Activated T-helper 2 cell treated with anti-CD3 and anti-CD28 coated beads, Interferon-gamma antibody, Interleukin-2, Interleukin-4, amounts not matched to agents 10 μg/mL and 5 μg/mL and 100 μg/mL, durations not matched to agents 14 hours and 24 hours and 36 hours (primary cell): ENCODE measurements at regions not wholly inside any gene's neighbourhood (a gene's known extent, or its start where the extent isn't known, plus 50 kb on each side); places are given as distances from the start of the nearest gene placed in this dataset.
"Not testable (repeated sequence)": the region's sequence is repeated elsewhere in the genome, so short reads cannot be mapped to it uniquely, and the experiment has no call there.

Source experiments
- DNase-seq: peaks from one replicate; pipeline ENCODE4 v3.0.0; 2021; ENCODE audit warnings: low spot score
- H3K27ac Mint-ChIP-seq: one replicate; pipeline ENCODE4 v1.8.0; 2021; ENCODE audit warnings: mixed read lengths
- H3K27me3 Mint-ChIP-seq: one replicate; pipeline ENCODE4 v1.8.0; 2021; ENCODE audit warnings: low read depth, mixed read lengths
- H3K36me3 Mint-ChIP-seq: one replicate; pipeline ENCODE4 v1.8.0; 2021; ENCODE audit warnings: low read depth, mixed read lengths
- H3K4me1 Mint-ChIP-seq: one replicate; pipeline ENCODE4 v1.8.0; 2021; ENCODE audit warnings: low read depth, mixed read lengths
- H3K4me3 Mint-ChIP-seq: one replicate; pipeline ENCODE4 v1.8.0; 2021; ENCODE audit warnings: low read depth, mild to moderate bottlenecking, moderate library complexity, mixed read lengths
- H3K9me3 Mint-ChIP-seq: one replicate; pipeline ENCODE4 v1.8.0; 2021; ENCODE audit warnings: mixed read lengths
- intact Hi-C: fragments of 100-400 bp; cut with micrococcal nuclease; formaldehyde crosslinking; loops from one replicate; pipeline ENCODE4 v1.15.1; 2023

GRCh38 chr2:196289000-196289399, 117.6 kb upstream of the STK17B start:
- no peaks in the 10 kb centered on the region for H3K9me3 Mint-ChIP-seq
- DNase-seq, result no peak
- H3K4me1 Mint-ChIP-seq, result peaks cover 54% of the 10 kb centered on the region
- no peaks in the 10 kb centered on the region for H3K36me3 Mint-ChIP-seq
- no peak overlapping the region for H3K27ac Mint-ChIP-seq
- H3K27me3 Mint-ChIP-seq, result no peaks in the 10 kb centered on the region
- H3K4me3 Mint-ChIP-seq, result no peak overlapping the region
- intact Hi-C loops, result no loop called here

GRCh38 chr2:196290136-196290535, 118.8 kb upstream of the STK17B start:
- intact Hi-C loops, result loop anchor here (5.0 kb wide), 1 partner anchor 242 kb away; no protein-coding TSS in a partner anchor
- Mint-ChIP-seq H3K4me1 (peaks cover 52% of the 10 kb centered on the region), H3K9me3 (no peaks in the 10 kb centered on the region), H3K27ac (no peak overlapping the region), H3K27me3 (no peaks in the 10 kb centered on the region), H3K36me3 (no peaks in the 10 kb centered on the region), H3K4me3 (no peak overlapping the region)
- DNase-seq, result no peak

DNA sequence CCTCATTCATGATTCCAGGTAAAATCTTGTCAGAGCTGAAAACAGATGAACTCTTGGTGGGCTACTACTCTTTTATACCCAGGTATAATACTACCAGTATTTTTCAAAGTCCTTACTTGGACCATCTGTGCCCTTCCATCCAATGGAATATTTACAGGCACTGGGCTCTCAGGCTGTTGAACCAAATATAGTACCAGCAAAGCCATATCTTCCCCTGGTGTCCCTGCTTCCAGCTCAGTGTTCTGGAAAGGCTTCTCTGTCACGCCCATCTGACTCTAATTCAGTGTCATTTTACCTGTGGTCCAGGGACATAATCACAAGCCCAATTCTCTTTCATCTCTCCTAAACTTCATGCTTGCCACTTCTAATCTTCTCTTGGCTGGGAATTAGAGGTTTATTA, 119.2 kb upstream of the STK17B start:
- H3K36me3 Mint-ChIP-seq, result no peaks in the 10 kb centered on the region
- DNase-seq, result no peak
- intact Hi-C loops, result loop anchor here (5.0 kb wide), 1 partner anchor 242 kb away; no protein-coding TSS in a partner anchor
- H3K27ac Mint-ChIP-seq, result no peak overlapping the region
- no peak overlapping the region for H3K4me3 Mint-ChIP-seq
- H3K27me3 Mint-ChIP-seq, result no peaks in the 10 kb centered on the region
- peaks cover 48% of the 10 kb centered on the region for H3K4me1 Mint-ChIP-seq
- H3K9me3 Mint-ChIP-seq, result no peaks in the 10 kb centered on the region

DNA sequence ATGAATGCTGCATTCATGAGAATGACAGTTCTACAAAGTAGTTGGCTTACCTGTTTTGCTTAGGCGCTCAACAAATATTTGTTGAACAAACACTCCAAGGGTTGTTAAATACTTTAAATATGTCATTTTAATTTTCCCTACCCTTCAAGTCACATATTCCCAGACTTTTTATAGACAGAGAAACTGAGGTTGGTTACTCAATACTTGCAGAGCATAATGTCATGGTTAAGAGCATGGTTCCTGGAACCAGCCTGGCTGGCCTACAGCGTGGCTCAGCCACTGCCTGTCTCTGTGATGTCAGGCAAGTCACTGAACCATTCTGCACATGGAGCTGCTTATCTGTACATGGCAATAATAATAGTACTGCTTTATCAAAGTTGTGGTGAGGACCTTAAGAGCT, 120.0 kb upstream of the STK17B start:
- H3K27ac Mint-ChIP-seq, result no peak overlapping the region
- H3K27me3 Mint-ChIP-seq, result peaks cover under 1% of the 10 kb centered on the region
- H3K9me3 Mint-ChIP-seq, result no peaks in the 10 kb centered on the region
- peaks cover 47% of the 10 kb centered on the region for H3K4me1 Mint-ChIP-seq
- intact Hi-C loops, result loop anchor here (5.0 kb wide), 1 partner anchor 241 kb away; no protein-coding TSS in a partner anchor
- H3K4me3 Mint-ChIP-seq, result no peak overlapping the region
- DNase-seq, result no peak
- H3K36me3 Mint-ChIP-seq, result no peaks in the 10 kb centered on the region

- Mint-ChIP-seq H3K27me3 (peaks cover 2% of the 10 kb centered on the region), H3K36me3 (no peaks in the 10 kb centered on the region), H3K4me1 (peaks cover 46% of the 10 kb centered on the region), H3K9me3 (no peaks in the 10 kb centered on the region), H3K4me3 (no peak overlapping the region), H3K27ac (no peak overlapping the region)
- DNase-seq, result no peak
- intact Hi-C loops, result loop anchor here (5.0 kb wide), 1 partner anchor 240 kb away; no protein-coding TSS in a partner anchor
Measured at GRCh38 chr2:196291873-196292800, 120.8 kb upstream of the STK17B start.

DNA sequence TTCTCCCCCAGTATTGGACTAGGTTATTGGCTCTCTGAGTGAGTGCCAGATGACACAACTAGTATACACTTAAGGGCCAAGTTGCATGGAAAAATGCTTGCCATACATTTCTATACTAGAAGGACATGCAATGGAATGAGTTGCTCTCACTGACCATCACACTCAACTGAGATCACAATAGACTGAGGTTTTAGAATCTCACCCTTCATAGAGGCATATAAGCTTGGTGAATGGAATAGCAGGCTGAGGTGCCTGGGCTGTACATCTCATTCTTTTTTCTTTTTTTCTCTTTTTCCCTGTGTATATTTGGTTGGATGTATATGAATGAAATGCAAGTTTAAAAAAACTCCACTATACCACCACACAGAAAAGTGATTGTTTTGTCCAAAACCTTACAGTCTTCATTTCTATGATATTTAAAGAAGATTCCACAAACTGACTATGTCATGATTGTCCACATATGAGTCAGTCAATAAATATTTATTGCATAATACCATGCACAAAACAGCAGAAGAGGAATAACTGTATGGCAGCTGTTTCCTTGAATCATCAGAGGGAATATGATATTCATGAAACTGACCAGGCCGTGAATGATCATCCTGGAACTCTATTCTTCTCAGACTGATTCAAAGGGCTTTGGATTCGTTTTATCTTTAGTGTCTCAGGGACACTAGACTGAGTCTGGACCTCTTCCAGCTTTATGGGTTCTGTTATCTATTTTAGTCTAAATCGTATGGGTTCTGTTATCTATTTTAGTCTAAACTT, 122.6 kb upstream of the STK17B start:
- DNase-seq, result no peak
- intact Hi-C loops, result loop anchor here (5.0 kb wide), 1 partner anchor 238 kb away; no protein-coding TSS in a partner anchor
- Mint-ChIP-seq H3K36me3 (no peaks in the 10 kb centered on the region), H3K27me3 (peaks cover 2% of the 10 kb centered on the region), H3K9me3 (no peaks in the 10 kb centered on the region), H3K4me1 (peaks cover 34% of the 10 kb centered on the region), H3K27ac (no peak overlapping the region), H3K4me3 (no peak overlapping the region)

DNA sequence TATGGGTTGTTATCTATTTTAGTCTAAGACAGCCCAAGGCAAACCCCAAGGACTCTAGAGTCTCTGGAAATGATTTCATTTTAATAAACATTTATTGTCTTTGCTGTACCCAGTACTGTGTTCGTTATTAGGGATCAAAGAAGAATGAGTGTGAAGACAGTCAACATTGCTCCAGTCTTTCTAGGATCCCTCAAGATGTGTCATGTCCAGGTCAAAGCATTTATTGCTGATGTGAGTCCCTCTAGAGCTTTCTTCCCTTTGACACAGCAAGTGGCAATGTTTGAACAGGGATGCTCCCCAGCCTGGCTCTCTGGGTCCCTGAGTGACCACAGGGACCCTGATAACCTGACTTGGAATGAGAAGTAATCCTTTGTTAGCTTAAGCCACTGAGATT, 123.1 kb upstream of the STK17B start:
- no peaks in the 10 kb centered on the region for H3K36me3 Mint-ChIP-seq
- DNase-seq, result no peak
- peaks cover 2% of the 10 kb centered on the region for H3K27me3 Mint-ChIP-seq
- H3K27ac Mint-ChIP-seq, result no peak overlapping the region
- intact Hi-C loops, result loop anchor here (5.0 kb wide), 1 partner anchor 238 kb away; no protein-coding TSS in a partner anchor
- H3K9me3 Mint-ChIP-seq, result no peaks in the 10 kb centered on the region
- no peak overlapping the region for H3K4me3 Mint-ChIP-seq
- peaks cover 28% of the 10 kb centered on the region for H3K4me1 Mint-ChIP-seq

DNA sequence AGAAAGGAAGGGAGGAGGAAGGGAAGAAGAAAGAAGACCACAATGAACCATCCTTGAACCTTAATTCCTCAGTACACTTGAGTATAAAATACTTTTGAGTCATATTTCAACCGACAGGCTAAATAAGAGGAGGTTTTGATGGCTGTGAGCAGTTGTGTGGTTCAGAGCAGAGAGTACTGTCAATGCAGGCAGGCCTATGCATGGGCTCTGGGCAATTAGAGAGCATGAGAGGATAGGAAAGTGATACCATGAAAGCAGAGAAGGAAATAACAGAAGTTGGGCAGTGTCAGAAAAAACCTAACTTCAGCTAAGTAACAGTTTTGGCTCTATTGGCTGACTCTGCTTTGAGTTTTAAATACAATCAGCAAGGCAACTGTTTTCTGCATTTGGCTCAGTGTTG, 123.6 kb upstream of the STK17B start:
- Mint-ChIP-seq H3K4me1 (peaks cover 24% of the 10 kb centered on the region), H3K9me3 (no peaks in the 10 kb centered on the region), H3K27ac (no peak overlapping the region), H3K4me3 (no peak overlapping the region), H3K36me3 (no peaks in the 10 kb centered on the region), H3K27me3 (peaks cover 2% of the 10 kb centered on the region)
- no peak for DNase-seq
- intact Hi-C loops, result loop anchor here (5.0 kb wide), 1 partner anchor 42 kb away; no protein-coding TSS in a partner anchor

DNA sequence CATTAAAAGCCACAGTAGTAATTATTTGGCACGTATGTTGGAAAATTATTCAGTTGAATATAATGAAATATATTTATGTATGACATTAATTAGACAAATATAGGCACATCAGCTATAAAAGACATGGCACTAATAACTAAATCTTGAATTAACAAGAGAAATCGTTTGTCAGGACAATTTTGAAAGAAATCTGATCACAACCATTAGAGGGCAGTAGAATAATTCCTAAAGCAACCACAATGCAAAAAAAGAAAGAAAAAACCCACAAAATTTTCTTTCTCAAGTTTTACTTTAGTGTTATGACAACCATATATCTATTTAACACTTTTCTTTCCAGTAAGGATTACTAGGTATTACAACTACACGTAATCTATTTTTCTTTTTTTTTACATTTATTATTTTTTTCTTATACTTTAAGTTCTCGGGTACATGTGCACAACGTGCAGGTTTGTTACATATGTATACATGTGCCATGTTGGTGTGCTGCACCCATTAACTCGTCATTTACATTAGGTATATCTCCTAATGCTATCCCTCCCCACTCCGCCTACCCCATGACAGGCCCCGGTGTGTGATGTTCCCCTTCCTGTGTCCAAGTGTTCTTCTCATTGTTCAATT, 126.8 kb upstream of the STK17B start:
- H3K9me3 Mint-ChIP-seq, H3K36me3 Mint-ChIP-seq, DNase-seq, H3K27ac Mint-ChIP-seq, H3K27me3 Mint-ChIP-seq, H3K4me3 Mint-ChIP-seq, H3K4me1 Mint-ChIP-seq: not testable (repeated sequence)
- intact Hi-C loops, result loop anchor here (2.0 to 5.0 kb wide), 2 partner anchors 39 to 155 kb away; no protein-coding TSS in a partner anchor

- intact Hi-C loops, result no loop called here
- no peak overlapping the region for H3K4me3 Mint-ChIP-seq
- H3K36me3 Mint-ChIP-seq, result no peaks in the 10 kb centered on the region
Measured at GRCh38 chr2:196307775-196308305, 136.5 kb upstream of the STK17B start.

GRCh38 chr2:196309691-196310090, 138.3 kb upstream of the STK17B start:
- Mint-ChIP-seq H3K4me1 (peaks cover 8% of the 10 kb centered on the region), H3K27ac (no peak overlapping the region)

More at GRCh38 chr2:196307775-196308305, 136.5 kb upstream of the STK17B start:
- peaks cover 16% of the 10 kb centered on the region for H3K27me3 Mint-ChIP-seq
- H3K9me3 Mint-ChIP-seq, result no peaks in the 10 kb centered on the region
- no peak for DNase-seq
- H3K4me1 Mint-ChIP-seq, result peaks cover 2% of the 10 kb centered on the region
- no peak overlapping the region for H3K27ac Mint-ChIP-seq

GRCh38 chr2:196314157-196314556, 142.8 kb upstream of the STK17B start:
- Mint-ChIP-seq H3K36me3 (no peaks in the 10 kb centered on the region), H3K9me3 (no peaks in the 10 kb centered on the region), H3K4me3 (no peak overlapping the region), H3K27ac (no peak overlapping the region), H3K27me3 (peaks cover 13% of the 10 kb centered on the region), H3K4me1 (peaks cover 9% of the 10 kb centered on the region)
- DNase-seq, result no peak
- intact Hi-C loops, result no loop called here

More at GRCh38 chr2:196309691-196310090, 138.3 kb upstream of the STK17B start:
- Mint-ChIP-seq H3K4me3 (no peak overlapping the region), H3K9me3 (no peaks in the 10 kb centered on the region), H3K27me3 (peaks cover 16% of the 10 kb centered on the region), H3K36me3 (no peaks in the 10 kb centered on the region)
- intact Hi-C loops, result no loop called here
- no peak for DNase-seq
